ENCODE measurements at regions not wholly inside any gene's neighbourhood (a gene's known extent, or its start where the extent isn't known, plus 50 kb on each side); places are given as distances from the start of the nearest gene placed in this dataset.

DNA sequence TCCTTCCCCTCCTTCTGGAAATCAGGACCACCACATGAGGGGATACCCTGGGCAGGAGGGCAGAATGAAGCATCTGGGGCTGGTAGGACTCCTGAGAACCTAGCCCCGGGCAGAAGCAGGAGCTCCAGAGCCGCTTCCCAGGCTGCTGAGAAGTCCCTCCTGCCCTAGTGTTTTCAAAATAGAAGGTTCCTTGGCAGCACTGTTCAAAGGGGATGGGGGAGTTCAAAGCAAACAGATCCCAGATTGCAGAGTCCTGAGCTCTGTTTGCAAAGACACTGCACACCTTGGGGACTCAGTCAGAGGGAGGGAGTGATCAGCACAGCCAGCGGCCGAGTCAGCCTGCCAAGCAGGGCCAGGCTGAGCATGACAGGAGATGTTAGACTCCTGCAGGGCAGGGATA lies 177.8 kb downstream of the PTPRU start:
- no peaks in the 10 kb centered on the region for H3K9me3 ChIP-seq
- TF ChIP-seq, protein P1, sequence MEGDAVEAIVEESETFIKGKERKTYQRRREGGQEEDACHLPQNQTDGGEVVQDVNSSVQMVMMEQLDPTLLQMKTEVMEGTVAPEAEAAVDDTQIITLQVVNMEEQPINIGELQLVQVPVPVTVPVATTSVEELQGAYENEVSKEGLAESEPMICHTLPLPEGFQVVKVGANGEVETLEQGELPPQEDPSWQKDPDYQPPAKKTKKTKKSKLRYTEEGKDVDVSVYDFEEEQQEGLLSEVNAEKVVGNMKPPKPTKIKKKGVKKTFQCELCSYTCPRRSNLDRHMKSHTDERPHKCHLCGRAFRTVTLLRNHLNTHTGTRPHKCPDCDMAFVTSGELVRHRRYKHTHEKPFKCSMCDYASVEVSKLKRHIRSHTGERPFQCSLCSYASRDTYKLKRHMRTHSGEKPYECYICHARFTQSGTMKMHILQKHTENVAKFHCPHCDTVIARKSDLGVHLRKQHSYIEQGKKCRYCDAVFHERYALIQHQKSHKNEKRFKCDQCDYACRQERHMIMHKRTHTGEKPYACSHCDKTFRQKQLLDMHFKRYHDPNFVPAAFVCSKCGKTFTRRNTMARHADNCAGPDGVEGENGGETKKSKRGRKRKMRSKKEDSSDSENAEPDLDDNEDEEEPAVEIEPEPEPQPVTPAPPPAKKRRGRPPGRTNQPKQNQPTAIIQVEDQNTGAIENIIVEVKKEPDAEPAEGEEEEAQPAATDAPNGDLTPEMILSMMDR (IDR thresholded peaks at IDR 0.05; ENCODE audit: low read depth, low read length), result no peak
- no peak for DNase-seq
- no peaks in the 10 kb centered on the region; the same call in 1 of the 2 replicates for H3K4me1 ChIP-seq
- H3K27me3 ChIP-seq, result no peaks in the 10 kb centered on the region
- no peaks in the 10 kb centered on the region for H3K36me3 ChIP-seq
- no peak overlapping the region for H3K4me3 ChIP-seq (ENCODE audit: low read depth, low read length)

DNA sequence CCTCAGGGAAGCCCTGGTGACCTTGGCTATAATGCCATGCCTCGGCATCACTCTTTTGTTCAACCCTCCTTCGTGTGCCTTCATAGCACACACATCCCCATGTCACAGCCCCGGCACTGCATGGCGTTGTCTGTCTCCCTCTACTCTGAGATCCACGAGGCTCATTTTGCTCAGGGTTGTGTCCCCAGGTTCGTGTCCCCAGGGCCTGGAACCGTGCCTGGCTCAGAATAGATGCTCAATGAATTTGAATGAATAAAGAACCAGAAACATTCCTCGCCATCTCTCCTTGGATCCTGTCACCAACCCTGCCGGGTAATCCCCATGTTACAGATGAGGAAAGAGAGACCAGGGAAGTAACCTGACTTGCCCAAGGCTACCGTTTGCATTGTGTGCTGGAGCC lies 177.3 kb downstream of the PTPRU start:
- DNase-seq, result no peak
- H3K9me3 ChIP-seq, result no peaks in the 10 kb centered on the region
- H3K4me3 ChIP-seq (ENCODE audit: low read depth, low read length), result no peak overlapping the region
- H3K4me1 ChIP-seq, result no peaks in the 10 kb centered on the region; the same call in 1 of the 2 replicates
- H3K27me3 ChIP-seq, result no peaks in the 10 kb centered on the region
- TF ChIP-seq, protein P1 (IDR thresholded peaks at IDR 0.05; ENCODE audit: low read depth, low read length), result no peak
- H3K36me3 ChIP-seq, result no peaks in the 10 kb centered on the region

DNA sequence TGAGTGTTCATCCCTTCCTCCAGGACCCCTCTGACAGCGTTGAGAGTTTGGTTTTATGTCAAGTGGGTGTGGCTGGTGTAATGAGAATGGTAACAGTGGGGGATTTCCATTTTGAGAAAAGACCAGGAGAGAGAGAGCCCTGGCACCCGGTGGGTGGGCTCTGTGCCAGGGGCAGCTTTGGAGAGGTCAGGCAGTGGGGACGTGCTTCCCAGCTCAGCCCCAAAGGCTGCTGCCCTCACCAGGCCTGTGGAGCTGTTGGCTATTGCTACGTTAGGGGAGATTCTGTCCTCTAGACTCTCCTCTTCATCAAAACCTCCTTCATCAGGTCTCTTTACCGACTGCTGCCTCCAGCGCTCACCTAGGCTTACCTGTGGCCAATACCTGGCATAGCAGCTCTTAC lies 176.3 kb downstream of the PTPRU start:
- TF ChIP-seq, protein P1 (IDR thresholded peaks at IDR 0.05; ENCODE audit: low read depth, low read length), result no peak
- H3K4me3 ChIP-seq (ENCODE audit: low read depth, low read length), result no peak overlapping the region
- no peak for DNase-seq
- no peaks in the 10 kb centered on the region; the same call in 1 of the 2 replicates for H3K4me1 ChIP-seq
- no peaks in the 10 kb centered on the region for H3K36me3 ChIP-seq
- no peaks in the 10 kb centered on the region for H3K27me3 ChIP-seq
- H3K9me3 ChIP-seq, result no peaks in the 10 kb centered on the region

DNA sequence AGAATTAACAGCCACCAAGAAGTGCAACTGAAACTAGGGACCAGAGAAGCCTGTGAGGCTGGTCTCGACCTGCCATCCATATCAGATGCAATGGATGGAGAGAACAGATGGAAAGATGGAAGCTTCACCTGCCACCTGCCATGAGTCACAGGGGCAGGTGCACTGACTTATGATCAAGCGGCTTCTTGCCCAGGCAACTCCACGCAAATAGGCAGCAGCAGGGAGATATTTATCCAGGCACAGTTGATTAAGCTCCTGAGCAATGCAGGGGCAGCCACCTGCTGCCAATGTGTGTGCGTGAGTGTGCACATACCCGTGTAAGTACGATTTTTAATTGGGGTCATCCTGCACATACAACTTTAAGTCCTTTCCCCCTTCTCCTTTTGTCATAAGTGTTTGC lies 174.2 kb downstream of the PTPRU start:
- no peak for DNase-seq

DNA sequence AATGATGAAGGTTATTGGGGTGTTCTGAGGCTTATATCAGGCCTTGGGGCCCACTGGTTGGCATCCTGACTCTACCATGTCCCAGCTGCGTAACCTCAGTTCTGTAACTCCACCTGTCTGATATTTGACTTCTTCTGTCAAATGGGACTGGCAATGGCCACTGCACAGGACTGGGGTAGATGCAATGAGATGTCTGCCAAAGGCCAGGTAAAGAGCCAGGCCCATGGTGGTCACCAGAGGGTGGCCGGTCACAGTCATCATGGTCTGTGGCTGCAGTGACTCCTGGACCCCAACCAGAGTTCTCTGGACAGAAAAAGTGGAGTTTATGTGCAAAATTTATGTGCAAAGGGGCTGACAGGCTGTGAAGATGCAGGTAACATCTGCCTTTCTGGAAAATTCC lies 173.3 kb downstream of the PTPRU start:
- H3K36me3 ChIP-seq, result no peaks in the 10 kb centered on the region

More for the DNA sequence above, 174.2 kb downstream of the PTPRU start:
- no peaks in the 10 kb centered on the region for H3K27me3 ChIP-seq
- no peaks in the 10 kb centered on the region; the same call in 1 of the 2 replicates for H3K4me1 ChIP-seq
- no peaks in the 10 kb centered on the region for H3K36me3 ChIP-seq
- H3K9me3 ChIP-seq, result no peaks in the 10 kb centered on the region
- TF ChIP-seq, protein P1 (IDR thresholded peaks at IDR 0.05; ENCODE audit: low read depth, low read length), result no peak
- no peak overlapping the region for H3K4me3 ChIP-seq (ENCODE audit: low read depth, low read length)

DNA sequence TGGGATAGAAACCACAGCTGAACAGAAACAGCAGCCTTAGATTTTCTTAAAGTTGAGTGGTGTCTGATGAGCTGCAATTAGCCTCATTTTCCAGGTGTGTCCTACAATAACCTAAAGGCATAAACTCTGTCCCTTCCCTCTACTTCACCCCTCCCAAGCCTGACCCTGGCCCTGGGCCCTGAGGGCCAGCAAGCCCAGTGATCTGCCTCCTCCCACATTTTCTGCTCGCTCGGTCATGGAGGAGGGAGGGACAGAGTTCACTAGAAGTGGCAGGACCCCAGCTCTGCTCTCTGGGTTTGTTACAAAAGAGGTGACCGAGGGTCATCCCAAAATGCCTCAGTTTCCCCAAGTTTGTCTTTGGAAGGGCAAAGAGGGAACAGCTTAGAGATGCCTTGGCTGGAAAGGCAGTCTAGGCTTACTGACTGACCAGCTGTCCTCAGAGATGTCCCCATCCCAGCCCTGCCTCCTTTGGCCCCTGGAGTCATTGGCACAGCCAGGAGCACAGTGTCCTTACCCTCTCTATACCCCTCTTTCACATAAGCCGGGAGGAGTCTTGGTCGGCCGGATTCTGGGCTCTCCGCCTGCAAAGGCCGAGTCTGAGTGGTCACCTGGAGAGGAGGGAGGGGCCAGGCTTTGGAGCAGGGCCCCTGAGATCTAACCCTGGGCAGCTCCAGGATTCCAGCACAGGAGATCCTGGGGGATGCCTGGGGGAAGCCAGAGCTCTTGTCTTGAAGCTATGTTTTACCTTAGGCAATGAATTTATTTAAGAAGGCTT lies 172.7 kb downstream of the PTPRU start:
- DNase-seq, result no peak
- Histone ChIP-seq H3K36me3 (no peaks in the 10 kb centered on the region), H3K27me3 (no peaks in the 10 kb centered on the region), H3K4me1 (no peaks in the 10 kb centered on the region), H3K9me3 (no peaks in the 10 kb centered on the region), H3K4me3 (ENCODE audit: low read depth, low read length) (no peak overlapping the region)
- TF ChIP-seq, protein P1 (IDR thresholded peaks at IDR 0.05; ENCODE audit: low read depth, low read length), result no peak

More for the DNA sequence above, 173.3 kb downstream of the PTPRU start:
- Histone ChIP-seq H3K4me1 (no peaks in the 10 kb centered on the region), H3K4me3 (ENCODE audit: low read depth, low read length) (no peak overlapping the region), H3K9me3 (no peaks in the 10 kb centered on the region), H3K27me3 (no peaks in the 10 kb centered on the region)
- TF ChIP-seq, protein P1 (IDR thresholded peaks at IDR 0.05; ENCODE audit: low read depth, low read length), result no peak
- no peak for DNase-seq
